ENCODE measurements at regions not wholly inside any gene's neighbourhood (a gene's known extent, or its start where the extent isn't known, plus 50 kb on each side); places are given as distances from the start of the nearest gene placed in this dataset.

DNA sequence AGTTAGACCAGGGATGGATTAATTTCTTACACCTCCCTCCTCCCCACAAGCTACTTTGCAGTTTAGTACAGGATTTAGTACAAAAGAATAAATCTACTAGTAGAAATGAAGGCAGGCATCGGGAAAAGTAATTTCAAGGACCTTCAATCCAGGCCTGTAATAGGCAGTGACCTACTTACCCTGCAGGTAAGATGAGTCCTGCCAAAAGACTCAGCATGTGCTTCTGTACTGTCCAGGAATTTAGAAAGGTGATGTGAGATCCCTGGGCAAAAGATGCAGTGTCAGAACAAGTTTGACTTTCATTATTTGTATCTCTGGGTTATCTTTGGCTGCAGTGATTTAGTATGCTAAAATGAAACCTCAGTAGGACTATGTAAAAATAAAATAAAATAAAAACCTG lies 403.0 kb downstream of the NOVA1 start:
- Mint-ChIP-seq H3K36me3 (ENCODE audit: low read depth) (no peaks in the 10 kb centered on the region), H3K9me3 (ENCODE audit: low read depth) (peaks cover 12% of the 10 kb centered on the region), H3K27ac (no peak overlapping the region), H3K4me3 (no peak overlapping the region), H3K4me1 (no peaks in the 10 kb centered on the region), H3K27me3 (no peaks in the 10 kb centered on the region)
- ATAC-seq: no peak
- ChIA-PET CTCF (no interaction called here), POLR2A (no interaction called here)
- intact Hi-C loops (cut with DNase I, micrococcal nuclease): no loop called here
- DNase-seq: no peak

GRCh38 chr14:26191671-26192070 lies 406.2 kb downstream of the NOVA1 start:
- POLR2A ChIA-PET: no interaction called here
- H3K9me3 Mint-ChIP-seq (ENCODE audit: low read depth): peaks cover 12% of the 10 kb centered on the region
- no peaks in the 10 kb centered on the region for H3K4me1 Mint-ChIP-seq
- H3K36me3 Mint-ChIP-seq (ENCODE audit: low read depth): no peaks in the 10 kb centered on the region
- no peak for DNase-seq
- H3K27ac Mint-ChIP-seq: no peak overlapping the region
- ATAC-seq: no peak
- H3K27me3 Mint-ChIP-seq: no peaks in the 10 kb centered on the region
- H3K4me3 Mint-ChIP-seq: no peak overlapping the region
- intact Hi-C loops (cut with DNase I, micrococcal nuclease): no loop called here
- CTCF ChIA-PET: no interaction called here

DNA sequence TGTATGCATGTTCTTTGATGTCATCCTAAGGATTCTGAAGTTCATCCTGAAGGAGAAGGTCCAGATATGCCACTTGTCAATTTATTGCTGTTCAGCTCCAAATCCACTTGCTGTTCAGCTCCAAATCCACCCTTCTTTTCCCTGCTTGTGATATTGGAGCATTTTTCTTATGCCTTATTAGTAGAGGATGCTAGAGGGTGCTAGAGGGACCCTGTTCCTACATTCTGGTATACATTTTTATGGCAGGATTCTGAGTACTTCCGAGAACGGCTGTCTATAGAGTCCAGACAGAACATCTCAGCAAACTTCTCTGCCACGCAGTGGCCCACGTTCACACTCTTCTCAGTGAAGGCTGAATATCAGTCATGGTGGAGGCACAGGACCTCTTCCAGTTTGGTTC lies 406.7 kb downstream of the NOVA1 start:
- Mint-ChIP-seq H3K27ac (no peak overlapping the region), H3K36me3 (ENCODE audit: low read depth) (no peaks in the 10 kb centered on the region), H3K4me1 (no peaks in the 10 kb centered on the region), H3K27me3 (no peaks in the 10 kb centered on the region), H3K4me3 (no peak overlapping the region), H3K9me3 (ENCODE audit: low read depth) (peaks cover 12% of the 10 kb centered on the region)
- ChIA-PET POLR2A (no interaction called here), CTCF (no interaction called here)
- no peak for DNase-seq
- no peak for ATAC-seq
- intact Hi-C loops (cut with DNase I, micrococcal nuclease): no loop called here

GRCh38 chr14:26190646-26191045 lies 407.2 kb downstream of the NOVA1 start:
- DNase-seq: no peak
- ATAC-seq: no peak
- Mint-ChIP-seq H3K27me3 (no peaks in the 10 kb centered on the region), H3K36me3 (ENCODE audit: low read depth) (no peaks in the 10 kb centered on the region), H3K4me3 (no peak overlapping the region), H3K4me1 (no peaks in the 10 kb centered on the region), H3K9me3 (ENCODE audit: low read depth) (peaks cover 12% of the 10 kb centered on the region), H3K27ac (no peak overlapping the region)
- POLR2A ChIA-PET: no interaction called here
- intact Hi-C loops (cut with DNase I, micrococcal nuclease): no loop called here
- CTCF ChIA-PET: no interaction called here

- CTCF ChIA-PET: no interaction called here
- Mint-ChIP-seq H3K27me3 (no peaks in the 10 kb centered on the region), H3K36me3 (ENCODE audit: low read depth) (no peaks in the 10 kb centered on the region), H3K9me3 (ENCODE audit: low read depth) (peaks cover 6% of the 10 kb centered on the region), H3K4me1 (no peaks in the 10 kb centered on the region), H3K4me3 (no peak overlapping the region), H3K27ac (no peak overlapping the region)
- DNase-seq (no peak), ATAC-seq (no peak)
- intact Hi-C loops (cut with DNase I, micrococcal nuclease): no loop called here
- POLR2A ChIA-PET: no interaction called here
These were observed 409.7 kb downstream of the NOVA1 start for GRCh38 chr14:26187996-26188620.

GRCh38 chr14:26180221-26180620 lies 417.6 kb downstream of the NOVA1 start:
- Mint-ChIP-seq H3K4me1 (no peaks in the 10 kb centered on the region), H3K9me3 (ENCODE audit: low read depth) (peaks cover 3% of the 10 kb centered on the region), H3K4me3 (no peak overlapping the region), H3K27me3 (no peaks in the 10 kb centered on the region), H3K36me3 (ENCODE audit: low read depth) (no peaks in the 10 kb centered on the region), H3K27ac (no peak overlapping the region)
- CTCF ChIA-PET: no interaction called here
- ATAC-seq (no peak), DNase-seq (no peak)
- intact Hi-C loops (cut with DNase I, micrococcal nuclease): no loop called here
- POLR2A ChIA-PET: no interaction called here

DNA sequence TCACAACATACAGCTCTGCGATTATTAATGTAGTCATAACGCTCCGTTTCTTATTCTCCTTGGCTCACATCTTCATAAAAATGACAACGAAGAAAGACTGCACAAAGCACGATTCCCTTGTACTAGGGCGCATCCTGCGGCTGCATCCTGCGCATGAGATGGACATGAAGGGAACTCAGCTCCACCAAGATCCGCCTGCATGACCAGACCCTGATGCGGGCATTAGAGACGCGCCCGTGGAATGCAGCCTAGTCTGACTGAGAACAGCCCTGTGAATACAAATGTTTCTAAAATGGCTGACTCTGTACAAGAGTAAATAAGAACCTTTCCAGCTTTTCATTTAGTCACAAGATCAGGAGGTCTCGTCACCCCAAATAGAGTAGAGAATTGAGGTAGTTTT lies 422.2 kb downstream of the NOVA1 start:
- ATAC-seq (no peak), DNase-seq (no peak)
- H3K4me1 Mint-ChIP-seq: no peaks in the 10 kb centered on the region
- H3K27ac Mint-ChIP-seq: no peak overlapping the region
- H3K4me3 Mint-ChIP-seq: no peak overlapping the region
- no peaks in the 10 kb centered on the region for H3K27me3 Mint-ChIP-seq
- ChIA-PET POLR2A (no interaction called here), CTCF (no interaction called here)
- H3K36me3 Mint-ChIP-seq (ENCODE audit: low read depth): no peaks in the 10 kb centered on the region
- H3K9me3 Mint-ChIP-seq (ENCODE audit: low read depth): peaks cover 11% of the 10 kb centered on the region
- intact Hi-C loops (cut with DNase I, micrococcal nuclease): no loop called here

GRCh38 chr14:26174395-26174794 lies 423.4 kb downstream of the NOVA1 start:
- Mint-ChIP-seq H3K27me3 (no peaks in the 10 kb centered on the region), H3K9me3 (ENCODE audit: low read depth) (peaks cover 10% of the 10 kb centered on the region), H3K36me3 (ENCODE audit: low read depth) (no peaks in the 10 kb centered on the region), H3K27ac (no peak overlapping the region), H3K4me3 (no peak overlapping the region), H3K4me1 (no peaks in the 10 kb centered on the region)
- CTCF ChIA-PET: no interaction called here
- intact Hi-C loops (cut with DNase I, micrococcal nuclease): no loop called here
- ATAC-seq (no peak), DNase-seq (no peak)
- POLR2A ChIA-PET: no interaction called here

DNA sequence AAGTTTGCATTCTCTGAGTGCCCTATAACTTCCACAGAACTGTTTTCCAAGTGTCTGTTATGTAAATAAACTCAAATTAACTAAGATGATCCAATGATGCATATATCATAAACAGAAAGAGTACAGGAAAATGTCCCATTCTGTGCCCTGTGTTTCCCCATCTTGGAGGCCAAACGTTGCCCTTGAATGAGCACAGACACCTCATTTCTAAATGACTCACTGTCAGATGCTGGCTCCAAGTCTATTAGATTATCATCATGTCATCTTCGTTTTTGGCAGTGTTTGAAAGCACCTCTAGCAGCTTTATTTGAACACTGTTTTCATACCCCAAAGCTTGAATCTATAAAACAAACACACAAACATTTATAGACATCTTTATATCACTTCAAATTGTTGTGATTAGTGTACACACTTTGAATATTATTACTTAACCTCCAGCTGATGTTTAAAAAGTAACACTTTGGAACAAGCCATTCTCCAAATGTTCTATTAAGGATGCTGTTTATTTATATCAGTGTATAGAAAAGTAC lies 424.2 kb downstream of the NOVA1 start:
- no peaks in the 10 kb centered on the region for H3K4me1 Mint-ChIP-seq

GRCh38 chr14:26172396-26172795 lies 425.4 kb downstream of the NOVA1 start:
- intact Hi-C loops (cut with DNase I, micrococcal nuclease): no loop called here
- Mint-ChIP-seq H3K9me3 (ENCODE audit: low read depth) (peaks cover 9% of the 10 kb centered on the region), H3K27me3 (no peaks in the 10 kb centered on the region), H3K27ac (no peak overlapping the region), H3K4me1 (no peaks in the 10 kb centered on the region), H3K36me3 (ENCODE audit: low read depth) (no peaks in the 10 kb centered on the region), H3K4me3 (no peak overlapping the region)
- POLR2A ChIA-PET: no interaction called here
- DNase-seq (no peak), ATAC-seq (no peak)
- CTCF ChIA-PET: no interaction called here

More for the DNA sequence above, 424.2 kb downstream of the NOVA1 start:
- ChIA-PET POLR2A (no interaction called here), CTCF (no interaction called here)
- Mint-ChIP-seq H3K27me3 (no peaks in the 10 kb centered on the region), H3K36me3 (ENCODE audit: low read depth) (no peaks in the 10 kb centered on the region), H3K9me3 (ENCODE audit: low read depth) (peaks cover 9% of the 10 kb centered on the region), H3K4me3 (no peak overlapping the region), H3K27ac (no peak overlapping the region)
- intact Hi-C loops (cut with DNase I, micrococcal nuclease): no loop called here
- ATAC-seq: no peak
- no peak for DNase-seq

- Mint-ChIP-seq H3K4me3 (no peak overlapping the region), H3K27me3 (no peaks in the 10 kb centered on the region), H3K4me1 (no peaks in the 10 kb centered on the region), H3K27ac (no peak overlapping the region), H3K36me3 (ENCODE audit: low read depth) (no peaks in the 10 kb centered on the region), H3K9me3 (ENCODE audit: low read depth) (peaks cover 9% of the 10 kb centered on the region)
- ChIA-PET CTCF (no interaction called here), POLR2A (no interaction called here)
- DNase-seq (no peak), ATAC-seq (no peak)
- intact Hi-C loops (cut with DNase I, micrococcal nuclease): no loop called here
These were observed 426.9 kb downstream of the NOVA1 start for GRCh38 chr14:26170885-26171284.

GRCh38 chr14:26163761-26164160 lies 434.1 kb downstream of the NOVA1 start:
- ATAC-seq (no peak), DNase-seq (no peak)
- intact Hi-C loops (cut with DNase I, micrococcal nuclease): no loop called here
- no peaks in the 10 kb centered on the region for H3K27me3 Mint-ChIP-seq
- ChIA-PET CTCF (interaction anchor here (0.9 kb wide), 1 partner anchor 9 kb away, joined by 3 read pairs; no protein-coding TSS in a partner anchor), POLR2A (no interaction called here)
- peaks cover 21% of the 10 kb centered on the region for H3K9me3 Mint-ChIP-seq (ENCODE audit: low read depth)
- H3K36me3 Mint-ChIP-seq (ENCODE audit: low read depth): no peaks in the 10 kb centered on the region
- no peak overlapping the region for H3K27ac Mint-ChIP-seq
- H3K4me1 Mint-ChIP-seq: no peaks in the 10 kb centered on the region
- no peak overlapping the region for H3K4me3 Mint-ChIP-seq

DNA sequence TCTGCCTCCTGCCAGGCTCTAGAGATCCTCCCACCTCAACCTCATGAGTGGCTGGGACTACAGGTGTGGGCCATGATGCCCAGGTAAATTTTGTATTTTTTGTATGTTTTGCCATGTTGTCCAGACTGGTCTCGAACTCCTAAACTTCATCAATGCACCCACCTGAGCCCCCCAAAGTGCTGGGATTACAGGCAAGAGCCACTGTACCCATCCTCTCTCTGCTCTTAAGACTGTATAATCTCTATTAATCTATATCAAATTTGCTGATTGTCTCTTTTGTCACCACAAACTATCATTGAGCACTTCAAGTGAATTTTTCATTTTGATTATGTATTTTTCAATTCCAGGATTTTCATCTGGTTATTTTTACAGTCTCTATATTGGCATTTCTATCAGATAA lies 440.3 kb downstream of the NOVA1 start:
- Mint-ChIP-seq H3K4me1 (no peaks in the 10 kb centered on the region), H3K27ac (no peak overlapping the region), H3K4me3 (no peak overlapping the region), H3K27me3 (no peaks in the 10 kb centered on the region), H3K9me3 (ENCODE audit: low read depth) (peaks cover 27% of the 10 kb centered on the region), H3K36me3 (ENCODE audit: low read depth) (peaks cover 3% of the 10 kb centered on the region)
- ATAC-seq: no peak
- intact Hi-C loops (cut with DNase I, micrococcal nuclease): no loop called here
- POLR2A ChIA-PET: no interaction called here
- no peak for DNase-seq
- CTCF ChIA-PET: no interaction called here

Measured in activated CD4-positive, alpha-beta T cell treated with anti-CD3 and anti-CD28 coated beads for 36 hours (primary cell).